ENCODE measurements at regions not wholly inside any gene's neighbourhood (a gene's known extent, or its start where the extent isn't known, plus 50 kb on each side); places are given as distances from the start of the nearest gene placed in this dataset.

- DNase-seq (ENCODE audit: low read depth in 2 of 2) = no peak
These were observed 243.4 kb upstream of the KCNG1 start for GRCh38 chr20:51266353-51266752.

- no peak for DNase-seq (ENCODE audit: low read depth in 2 of 2)
These were observed 242.5 kb upstream of the KCNG1 start for GRCh38 chr20:51265361-51265760.

- no peak for DNase-seq (ENCODE audit: low read depth in 2 of 2)
These were observed 239.3 kb upstream of the KCNG1 start for GRCh38 chr20:51262240-51262639.

- no peak for DNase-seq (ENCODE audit: low read depth in 2 of 2)
These were observed 236.5 kb upstream of the KCNG1 start for GRCh38 chr20:51259455-51259854.

GRCh38 chr20:51258582-51259165 lies 235.8 kb upstream of the KCNG1 start:
- no peak for DNase-seq (ENCODE audit: low read depth in 2 of 2)

- DNase-seq (ENCODE audit: low read depth in 2 of 2) = no peak
These were observed 232.5 kb upstream of the KCNG1 start for GRCh38 chr20:51255417-51255816.

GRCh38 chr20:51253280-51253679 lies 230.4 kb upstream of the KCNG1 start:
- DNase-seq (ENCODE audit: low read depth in 2 of 2) = no peak

- no peak for DNase-seq (ENCODE audit: low read depth in 2 of 2)
These were observed 226.9 kb upstream of the KCNG1 start for GRCh38 chr20:51249781-51250180.

GRCh38 chr20:51249215-51249614 lies 226.3 kb upstream of the KCNG1 start:
- DNase-seq (ENCODE audit: low read depth in 2 of 2) = no peak

DNA sequence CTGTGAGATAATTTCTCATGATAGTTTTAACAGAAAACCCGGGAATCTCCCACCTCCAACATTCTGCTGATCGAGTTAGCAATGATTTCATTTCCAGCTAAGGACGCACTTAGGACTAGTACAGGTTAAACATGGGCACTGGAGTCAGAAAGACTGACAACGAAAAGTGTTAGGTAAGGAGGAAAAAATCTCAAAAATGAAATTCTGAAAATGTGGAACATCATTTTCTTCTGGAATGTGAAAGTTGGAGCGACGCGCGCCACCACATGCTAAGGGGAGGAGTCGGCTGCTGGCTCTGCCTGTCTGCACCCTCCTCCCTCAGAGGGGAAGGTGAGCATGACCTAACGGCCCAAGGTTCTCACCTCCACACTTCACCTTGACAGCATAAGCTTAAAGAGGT lies 221.6 kb upstream of the KCNG1 start:
- DNase-seq (ENCODE audit: low read depth in 2 of 2) = no peak

DNA sequence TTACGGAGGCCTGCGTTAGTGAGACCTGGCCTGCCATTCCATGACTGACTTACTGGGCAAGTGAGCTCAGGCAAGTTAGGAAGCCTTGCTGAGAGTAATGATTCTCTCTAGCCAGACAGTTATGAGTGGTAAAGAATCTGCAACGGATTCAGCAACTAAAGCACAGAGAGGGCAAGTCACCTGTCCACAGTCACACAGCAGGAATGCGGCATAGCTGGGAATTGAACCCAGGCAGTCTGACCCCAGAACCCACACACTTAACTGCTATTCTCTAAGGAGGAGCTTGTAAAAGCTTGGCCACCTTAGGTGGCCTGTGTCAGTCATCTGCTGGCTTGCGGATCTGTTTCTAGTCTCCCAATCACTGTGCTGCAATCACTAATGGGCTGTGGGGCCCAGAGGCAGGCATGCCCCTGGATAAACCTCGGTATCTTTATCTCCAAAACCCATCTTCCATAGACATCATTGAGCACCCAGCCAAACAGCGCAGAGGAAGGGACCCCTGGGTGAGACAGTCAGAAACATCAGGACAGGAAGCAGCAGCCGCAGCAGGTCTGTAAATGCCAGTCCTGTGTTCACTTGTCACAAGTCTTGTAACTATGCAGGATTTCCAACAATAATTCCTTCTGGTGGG lies 215.9 kb upstream of the KCNG1 start:
- no peak for DNase-seq (ENCODE audit: low read depth in 2 of 2)

GRCh38 chr20:51237791-51238190 lies 214.9 kb upstream of the KCNG1 start:
- DNase-seq (ENCODE audit: low read depth in 2 of 2) = no peak

DNA sequence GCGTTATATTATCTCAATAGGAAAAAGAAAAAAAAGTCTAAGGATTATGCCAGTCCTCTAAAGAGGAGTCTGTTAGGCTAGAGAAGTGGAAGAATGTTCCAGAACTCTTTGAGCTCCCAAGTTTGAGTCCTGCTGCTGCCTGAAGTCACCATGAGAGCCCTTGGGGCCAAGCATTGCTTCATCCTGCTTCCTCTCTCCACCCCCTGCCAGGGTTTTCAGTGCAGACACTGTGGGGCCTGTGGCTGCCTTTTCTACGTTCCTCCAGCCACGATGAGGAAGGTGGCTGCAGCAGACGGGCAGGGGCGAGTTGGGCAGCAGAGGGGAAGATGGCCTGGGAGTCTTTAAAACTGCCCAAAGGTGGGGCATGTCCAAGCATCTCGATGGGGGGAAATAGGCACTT lies 214.4 kb upstream of the KCNG1 start:
- no peak for DNase-seq (ENCODE audit: low read depth in 2 of 2)

GRCh38 chr20:51236421-51236820 lies 213.5 kb upstream of the KCNG1 start:
- DNase-seq (ENCODE audit: low read depth in 2 of 2) = no peak

GRCh38 chr20:51233345-51233744 lies 210.4 kb upstream of the KCNG1 start:
- no peak for DNase-seq (ENCODE audit: low read depth in 2 of 2)

DNA sequence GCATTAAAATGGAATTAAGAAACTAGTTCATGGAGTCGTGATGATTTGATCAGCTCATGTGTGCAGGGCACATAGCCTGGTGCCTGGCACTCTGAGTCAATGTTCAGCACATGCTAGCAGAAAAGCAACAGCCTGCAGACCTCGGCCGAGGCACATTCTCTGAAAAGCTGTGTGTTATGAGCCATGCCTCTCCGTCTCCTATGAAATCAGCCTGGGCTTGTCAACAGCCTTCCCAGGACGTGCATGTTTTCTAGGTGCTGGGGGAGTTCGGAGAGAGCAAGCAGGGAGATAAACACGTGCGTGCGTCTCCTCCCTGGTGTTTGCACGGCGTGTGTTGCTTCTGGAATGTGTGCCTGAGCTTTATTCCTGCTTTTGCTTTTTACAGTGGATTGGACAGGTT lies 207.8 kb upstream of the KCNG1 start:
- no peak for DNase-seq (ENCODE audit: low read depth in 2 of 2)

- DNase-seq (ENCODE audit: low read depth in 2 of 2) = no peak
These were observed 205.9 kb upstream of the KCNG1 start for GRCh38 chr20:51228763-51229162.

- no peak for DNase-seq (ENCODE audit: low read depth in 2 of 2)
These were observed 204.8 kb upstream of the KCNG1 start for GRCh38 chr20:51227744-51228143.

DNA sequence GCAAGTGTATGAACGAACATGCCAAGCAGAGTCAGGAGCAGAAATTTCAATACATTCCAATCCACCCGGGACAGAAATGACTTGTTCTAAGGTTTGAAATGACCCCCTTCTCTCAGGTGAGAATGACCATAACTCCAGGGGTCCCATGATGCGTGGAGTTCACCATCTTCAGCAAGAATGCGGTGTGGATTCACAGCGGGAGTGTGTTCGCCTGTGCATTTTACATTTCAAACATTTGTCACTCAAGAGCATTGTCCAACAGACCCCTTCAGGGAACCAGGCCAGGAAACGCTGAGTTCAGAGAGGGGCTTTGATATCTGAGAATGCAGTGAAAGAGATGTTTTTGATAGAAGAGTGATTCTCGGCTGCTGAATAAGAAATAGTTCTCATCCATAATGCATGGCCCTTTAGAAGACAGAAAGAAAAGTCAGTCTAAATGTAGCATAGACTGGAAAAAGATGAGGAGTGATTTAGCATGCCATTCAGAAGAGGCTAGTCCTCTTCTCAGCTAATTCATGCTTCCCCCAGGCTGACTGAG lies 200.3 kb upstream of the KCNG1 start:
- no peak for DNase-seq (ENCODE audit: low read depth in 2 of 2)

- DNase-seq (ENCODE audit: low read depth in 2 of 2) = no peak
These were observed 199.0 kb upstream of the KCNG1 start for GRCh38 chr20:51221791-51222408.

DNA sequence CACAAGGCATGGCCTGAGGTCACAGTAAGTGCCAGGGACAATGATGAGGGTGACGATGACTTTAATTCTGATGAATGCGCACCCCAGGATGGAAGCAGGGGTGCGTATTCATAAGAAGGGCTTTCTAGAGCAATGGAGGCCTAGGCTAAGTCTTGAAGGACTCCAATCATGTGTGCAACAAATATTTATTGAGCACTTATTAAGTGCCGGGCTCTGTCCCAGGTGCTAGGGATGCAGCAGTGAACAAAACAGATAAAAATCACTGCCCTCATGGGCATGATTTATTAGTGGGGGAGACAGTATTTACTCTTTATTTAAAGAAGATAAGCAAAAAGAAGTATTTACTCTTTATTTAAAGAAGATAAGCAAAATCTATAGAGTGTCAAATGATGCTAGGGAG lies 198.2 kb upstream of the KCNG1 start:
- no peak for DNase-seq (ENCODE audit: low read depth in 2 of 2)

DNA sequence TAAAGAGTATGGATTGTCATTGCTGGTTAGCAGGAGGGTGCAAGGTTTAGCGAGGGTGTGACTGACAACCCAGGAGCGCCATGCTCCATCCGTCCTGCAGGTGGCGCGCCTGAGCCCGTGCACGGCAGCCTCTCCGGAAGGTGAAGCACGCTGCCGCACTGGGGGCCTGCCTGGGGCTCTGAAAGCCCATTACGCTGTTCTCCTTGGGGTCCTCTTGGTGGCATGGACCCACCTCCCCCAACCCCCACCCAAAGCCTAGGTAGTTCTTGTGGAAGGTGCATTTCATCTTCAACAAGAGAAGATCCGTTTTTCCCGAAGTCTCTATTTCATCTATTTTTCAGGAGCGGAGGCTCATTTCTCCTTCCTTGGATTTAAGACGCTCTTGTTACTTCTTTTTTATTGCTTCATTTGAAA lies 197.4 kb upstream of the KCNG1 start:
- DNase-seq (ENCODE audit: low read depth in 2 of 2) = peak; percentile 9 to 31

DNA sequence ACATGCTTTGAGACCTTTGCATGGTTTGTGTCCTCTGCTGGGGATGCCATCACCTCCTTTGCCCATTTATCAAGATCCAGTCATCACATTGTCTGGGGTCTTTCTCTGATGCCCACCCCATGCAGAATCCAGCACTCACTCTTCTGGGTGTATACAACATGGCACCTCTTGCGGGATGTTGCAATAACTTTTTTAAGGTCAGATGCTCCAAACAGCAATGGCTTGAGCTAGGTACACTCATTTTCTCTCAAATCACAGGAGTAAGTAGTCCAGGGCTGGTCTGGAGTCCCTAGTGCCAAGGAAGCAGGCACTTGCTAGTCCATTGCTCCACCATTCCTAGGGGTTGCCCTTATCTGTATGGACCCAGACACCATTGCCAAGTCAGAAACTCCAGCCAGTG lies 196.6 kb upstream of the KCNG1 start:
- no peak for DNase-seq (ENCODE audit: low read depth in 2 of 2)

All from stimulated activated CD8-positive, alpha-beta memory T cell treated with anti-CD3 and anti-CD28 coated beads, Interleukin-7, amount 100 ng/mL, for 1 hour (primary cell).